WTC11 (cell line): ENCODE measurements at regions not wholly inside any gene's neighbourhood (a gene's known extent, or its start where the extent isn't known, plus 50 kb on each side); places are given as distances from the start of the nearest gene placed in this dataset.

Source experiments
- ATAC-seq: fragments of 200-7000 bp; cut with Tn5 transposase; 2 replicates; pipeline ENCODE4 v1.10.0; 2021; ENCODE audit warnings: mild to moderate bottlenecking, moderate library complexity
- CTCF ChIA-PET: fragments of 300-600 bp; sonication (Branson Sonifier 250); formaldehyde crosslinking; loops from one replicate; lab custom pipeline; 2021; ENCODE audit warnings: antibody characterized with exemption; lab: Charles Lee
- POLR2A ChIA-PET: fragments of 350-600 bp; sonication (Branson Sonifier 250); formaldehyde crosslinking; loops from one replicate; lab custom pipeline; 2021; ENCODE audit warnings: antibody characterized with exemption; lab: Charles Lee
- DNase-seq: peaks from one replicate; pipeline ENCODE4 v3.0.0; 2021; ENCODE audit warnings: low spot score
- H3K27ac Mint-ChIP-seq: 2 replicates; pipeline ENCODE4 v1.8.0; 2021; ENCODE audit warnings: mixed read lengths
- H3K27me3 Mint-ChIP-seq: 2 replicates; pipeline ENCODE4 v1.8.0; 2021; ENCODE audit warnings: low read depth, mild to moderate bottlenecking, moderate library complexity, mixed read lengths
- H3K36me3 Mint-ChIP-seq: 2 replicates; pipeline ENCODE4 v1.8.0; 2021; ENCODE audit warnings: mixed read lengths
- H3K4me1 Mint-ChIP-seq: 2 replicates; pipeline ENCODE4 v1.8.0; 2022; ENCODE audit warnings: mixed read lengths
- H3K4me3 Mint-ChIP-seq: 2 replicates; pipeline ENCODE4 v1.8.0; 2021; ENCODE audit warnings: mild to moderate bottlenecking, moderate library complexity, mixed read lengths
- H3K9me3 Mint-ChIP-seq: 2 replicates; pipeline ENCODE4 v1.8.0; 2021; ENCODE audit warnings: mixed read lengths
- ARID4B ChIP-seq: sonication (generic); formaldehyde crosslinking; IDR thresholded peaks from 2 replicates; pipeline ENCODE4 v1.8.0; 2023; ENCODE audit warnings: missing genetic modification reagents, mild to moderate bottlenecking, borderline replicate concordance
- ATF3 ChIP-seq: sonication (generic); formaldehyde crosslinking; conservative IDR thresholded peaks from 2 replicates; pipeline ENCODE4 v1.8.1; 2022; ENCODE audit warnings: mild to moderate bottlenecking, missing genetic modification reagents
- ERG ChIP-seq: fragments of 250-450 bp; sonication (Bioruptor Pico); IDR thresholded peaks from 2 replicates; pipeline ENCODE4 v1.8.0; 2021; ENCODE audit warnings: mild to moderate bottlenecking
- ETV6 ChIP-seq: sonication (generic); formaldehyde crosslinking; IDR thresholded peaks from 2 replicates; pipeline ENCODE4 v1.8.1; 2022; ENCODE audit warnings: mild to moderate bottlenecking, missing genetic modification reagents
- MYBL2 ChIP-seq: sonication (generic); formaldehyde crosslinking; IDR thresholded peaks from 2 replicates; pipeline ENCODE4 v1.8.1; 2023; ENCODE audit warnings: mild to moderate bottlenecking, moderate library complexity, missing genetic modification reagents
- NR3C1 ChIP-seq: sonication (generic); formaldehyde crosslinking; conservative IDR thresholded peaks from 2 replicates; pipeline ENCODE4 v1.8.1; 2023; ENCODE audit warnings: low read depth, mild to moderate bottlenecking, missing genetic modification reagents
- RELA ChIP-seq: sonication (generic); formaldehyde crosslinking; IDR thresholded peaks from 2 replicates; pipeline ENCODE4 v1.8.1; 2022; ENCODE audit warnings: missing genetic modification reagents, mild to moderate bottlenecking, borderline replicate concordance
- TCF7 ChIP-seq: sonication (generic); formaldehyde crosslinking; IDR thresholded peaks from 2 replicates; pipeline ENCODE4 v1.8.0; 2022; ENCODE audit warnings: mild to moderate bottlenecking, low read depth, missing genetic modification reagents, moderate library complexity
- TEAD1 ChIP-seq: sonication (generic); formaldehyde crosslinking; IDR thresholded peaks from 2 replicates; pipeline ENCODE4 v1.8.0; 2022; ENCODE audit warnings: mild to moderate bottlenecking, missing genetic modification reagents
- TEAD4 ChIP-seq: sonication (generic); formaldehyde crosslinking; IDR thresholded peaks from 2 replicates; pipeline ENCODE4 v1.8.0; 2022; ENCODE audit warnings: mild to moderate bottlenecking, missing genetic modification reagents
- ZNF121 ChIP-seq: sonication (generic); formaldehyde crosslinking; IDR thresholded peaks from 2 replicates; pipeline ENCODE4 v1.8.0; 2023; ENCODE audit warnings: missing genetic modification reagents
- ZNF423 ChIP-seq: fragments of 250-450 bp; sonication (Bioruptor Pico); IDR thresholded peaks from 2 replicates; pipeline ENCODE4 v2.1.2; 2022; ENCODE audit warnings: mild to moderate bottlenecking, moderate library complexity
- ZNF425 ChIP-seq: fragments of 250-450 bp; sonication (Bioruptor Pico); conservative IDR thresholded peaks from 2 replicates; pipeline ENCODE4 v1.9.0; 2021; ENCODE audit warnings: mild to moderate bottlenecking
- TF ChIP-seq, protein P1 (sequence below): sonication (generic); formaldehyde crosslinking; IDR thresholded peaks from 2 replicates; pipeline ENCODE4 v1.8.0; 2022; ENCODE audit warnings: missing genetic modification reagents
- TF ChIP-seq, protein P2 (sequence below): sonication (generic); formaldehyde crosslinking; IDR thresholded peaks from 2 replicates; pipeline ENCODE4 v1.8.1; 2022; ENCODE audit warnings: mild to moderate bottlenecking, moderate library complexity, missing genetic modification reagents

DNA sequence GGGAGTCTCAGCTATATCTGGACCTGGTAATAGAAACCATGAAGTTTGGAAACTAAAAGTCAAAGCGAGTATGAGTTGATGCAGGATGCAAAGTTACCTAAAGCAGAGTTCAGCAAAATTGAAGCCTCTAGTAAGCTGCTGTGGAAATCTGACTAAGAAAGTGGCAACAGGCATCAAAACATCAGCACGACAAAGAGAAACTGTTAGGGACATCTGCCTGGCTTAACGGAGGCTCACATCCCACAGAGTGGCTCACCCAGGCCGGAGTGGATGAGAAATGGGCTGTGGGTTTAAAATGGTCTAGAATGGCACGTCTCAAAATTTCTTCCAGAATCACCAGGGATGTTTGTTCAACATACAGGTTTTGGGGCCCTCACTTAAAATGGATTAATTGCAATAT, 164.1 kb upstream of the NPY start (continued):
- TF ChIP-seq ZNF425 (CRISPR knock-in tag) (no peak), ERG (no peak), RELA (CRISPR knock-in tag) (no peak)

GRCh38 chr7:24123076-24123475, 160.9 kb upstream of the NPY start:
- POLR2A ChIA-PET = no interaction called here
- Mint-ChIP-seq H3K4me1 (no peaks in the 10 kb centered on the region; the same call in 1 of the 2 replicates), H3K27ac (no peak overlapping the region), H3K4me3 (no peak overlapping the region), H3K36me3 (no peaks in the 10 kb centered on the region), H3K9me3 (no peaks in the 10 kb centered on the region), H3K27me3 (no peaks in the 10 kb centered on the region)
- ATAC-seq (no peak), DNase-seq (no peak)
- CTCF ChIA-PET = interaction anchor here (0.7 kb wide), 1 partner anchor 19 kb away, joined by 5 read pairs; no protein-coding TSS in a partner anchor
- TF ChIP-seq ZNF423 (CRISPR knock-in tag) = no peak
- TF ChIP-seq ZNF121 (CRISPR knock-in tag) = no peak
- TF ChIP-seq, protein P1, sequence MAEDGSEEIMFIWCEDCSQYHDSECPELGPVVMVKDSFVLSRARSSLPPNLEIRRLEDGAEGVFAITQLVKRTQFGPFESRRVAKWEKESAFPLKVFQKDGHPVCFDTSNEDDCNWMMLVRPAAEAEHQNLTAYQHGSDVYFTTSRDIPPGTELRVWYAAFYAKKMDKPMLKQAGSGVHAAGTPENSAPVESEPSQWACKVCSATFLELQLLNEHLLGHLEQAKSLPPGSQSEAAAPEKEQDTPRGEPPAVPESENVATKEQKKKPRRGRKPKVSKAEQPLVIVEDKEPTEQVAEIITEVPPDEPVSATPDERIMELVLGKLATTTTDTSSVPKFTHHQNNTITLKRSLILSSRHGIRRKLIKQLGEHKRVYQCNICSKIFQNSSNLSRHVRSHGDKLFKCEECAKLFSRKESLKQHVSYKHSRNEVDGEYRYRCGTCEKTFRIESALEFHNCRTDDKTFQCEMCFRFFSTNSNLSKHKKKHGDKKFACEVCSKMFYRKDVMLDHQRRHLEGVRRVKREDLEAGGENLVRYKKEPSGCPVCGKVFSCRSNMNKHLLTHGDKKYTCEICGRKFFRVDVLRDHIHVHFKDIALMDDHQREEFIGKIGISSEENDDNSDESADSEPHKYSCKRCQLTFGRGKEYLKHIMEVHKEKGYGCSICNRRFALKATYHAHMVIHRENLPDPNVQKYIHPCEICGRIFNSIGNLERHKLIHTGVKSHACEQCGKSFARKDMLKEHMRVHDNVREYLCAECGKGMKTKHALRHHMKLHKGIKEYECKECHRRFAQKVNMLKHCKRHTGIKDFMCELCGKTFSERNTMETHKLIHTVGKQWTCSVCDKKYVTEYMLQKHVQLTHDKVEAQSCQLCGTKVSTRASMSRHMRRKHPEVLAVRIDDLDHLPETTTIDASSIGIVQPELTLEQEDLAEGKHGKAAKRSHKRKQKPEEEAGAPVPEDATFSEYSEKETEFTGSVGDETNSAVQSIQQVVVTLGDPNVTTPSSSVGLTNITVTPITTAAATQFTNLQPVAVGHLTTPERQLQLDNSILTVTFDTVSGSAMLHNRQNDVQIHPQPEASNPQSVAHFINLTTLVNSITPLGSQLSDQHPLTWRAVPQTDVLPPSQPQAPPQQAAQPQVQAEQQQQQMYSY (CRISPR knock-in tag) = no peak
- TF ChIP-seq, protein P2, sequence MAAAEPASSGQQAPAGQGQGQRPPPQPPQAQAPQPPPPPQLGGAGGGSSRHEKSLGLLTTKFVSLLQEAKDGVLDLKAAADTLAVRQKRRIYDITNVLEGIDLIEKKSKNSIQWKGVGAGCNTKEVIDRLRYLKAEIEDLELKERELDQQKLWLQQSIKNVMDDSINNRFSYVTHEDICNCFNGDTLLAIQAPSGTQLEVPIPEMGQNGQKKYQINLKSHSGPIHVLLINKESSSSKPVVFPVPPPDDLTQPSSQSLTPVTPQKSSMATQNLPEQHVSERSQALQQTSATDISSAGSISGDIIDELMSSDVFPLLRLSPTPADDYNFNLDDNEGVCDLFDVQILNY (CRISPR knock-in tag) = no peak
- no peak for TF ChIP-seq TEAD1
- no peak for TF ChIP-seq MYBL2 (CRISPR knock-in tag)
- TF ChIP-seq ETV6 (CRISPR knock-in tag) = no peak
- TF ChIP-seq TCF7 (CRISPR knock-in tag) = no peak
- no peak for TF ChIP-seq NR3C1
- no peak for TF ChIP-seq ARID4B (CRISPR knock-in tag)
- TF ChIP-seq TEAD4 (CRISPR knock-in tag) = no peak
- TF ChIP-seq ATF3 = no peak
- no peak for TF ChIP-seq ZNF425 (CRISPR knock-in tag)
